C4-2B (cell line): ENCODE measurements at regions not wholly inside any gene's neighbourhood (a gene's known extent, or its start where the extent isn't known, plus 50 kb on each side); places are given as distances from the start of the nearest gene placed in this dataset.

Experiments used
- CTCF ChIP-seq: fragments of 450-650 bp; conservative IDR thresholded peaks from 2 replicates; pipeline ENCODE4 v1.5.1; 2017; ENCODE audit warnings: mild to moderate bottlenecking
- ZFX ChIP-seq: fragments of 450-650 bp; IDR thresholded peaks from 2 replicates; pipeline ENCODE4 v1.6.1; 2017

GRCh38 chr7:130925136-130925794 lies 191.3 kb upstream of the KLF14 start:
- TF ChIP-seq CTCF, result no peak
- no peak for TF ChIP-seq ZFX
